ENCODE measurements at regions not wholly inside any gene's neighbourhood (a gene's known extent, or its start where the extent isn't known, plus 50 kb on each side); places are given as distances from the start of the nearest gene placed in this dataset.

DNA sequence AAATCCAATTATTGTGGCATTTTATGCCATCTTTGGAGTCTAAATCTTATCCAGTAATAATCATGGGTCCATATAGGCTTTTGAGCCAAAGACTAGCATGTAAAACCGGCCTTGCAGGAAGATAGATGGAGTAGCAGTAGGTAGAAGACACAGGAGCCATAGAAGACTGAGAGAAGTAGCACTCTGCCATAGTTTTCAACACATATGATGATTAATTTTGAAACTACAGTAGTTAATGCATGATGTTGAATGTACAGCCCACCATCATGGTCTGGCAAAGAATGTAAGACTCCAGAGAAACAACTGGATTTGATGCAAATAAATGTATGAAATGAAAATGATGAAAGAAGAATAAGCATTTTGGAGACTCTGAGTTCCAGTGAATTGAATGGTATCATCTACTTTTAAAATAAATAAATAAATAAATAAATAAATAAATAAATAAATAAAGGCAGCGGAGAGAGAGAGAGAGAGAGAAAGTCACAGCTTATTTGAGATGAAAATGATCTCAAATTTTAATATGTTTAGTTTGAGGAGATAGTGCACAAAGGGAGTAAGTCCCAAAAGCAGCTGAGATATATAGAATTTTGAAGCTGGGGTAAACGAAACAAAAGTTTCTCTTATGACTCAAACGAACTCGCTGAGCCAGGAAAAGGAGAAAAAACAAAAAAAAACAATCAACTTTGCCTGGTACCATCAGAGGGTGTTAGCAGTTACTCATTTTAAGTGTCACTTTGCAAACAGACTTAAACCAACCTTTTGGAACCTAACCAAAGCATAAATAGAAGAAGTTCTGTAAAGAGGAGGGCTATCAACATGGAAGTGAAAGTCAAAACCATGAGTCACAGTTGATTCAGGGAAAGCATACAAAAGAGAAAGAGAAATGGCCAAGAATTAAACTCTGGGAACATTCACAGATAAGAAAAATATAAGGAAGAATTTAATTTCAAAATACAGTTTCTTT is 388.7 kb downstream of the CETN3 start:
- H4K20me1 ChIP-seq (ENCODE audit: low read depth, low read length), result no peaks in the 10 kb centered on the region
- no peaks in the 10 kb centered on the region for H3K36me3 ChIP-seq (ENCODE audit: low read length)
- no peak overlapping the region for H3K4me2 ChIP-seq (ENCODE audit: low read depth, low read length, poor library complexity, severe bottlenecking)
- TF ChIP-seq, protein P1, sequence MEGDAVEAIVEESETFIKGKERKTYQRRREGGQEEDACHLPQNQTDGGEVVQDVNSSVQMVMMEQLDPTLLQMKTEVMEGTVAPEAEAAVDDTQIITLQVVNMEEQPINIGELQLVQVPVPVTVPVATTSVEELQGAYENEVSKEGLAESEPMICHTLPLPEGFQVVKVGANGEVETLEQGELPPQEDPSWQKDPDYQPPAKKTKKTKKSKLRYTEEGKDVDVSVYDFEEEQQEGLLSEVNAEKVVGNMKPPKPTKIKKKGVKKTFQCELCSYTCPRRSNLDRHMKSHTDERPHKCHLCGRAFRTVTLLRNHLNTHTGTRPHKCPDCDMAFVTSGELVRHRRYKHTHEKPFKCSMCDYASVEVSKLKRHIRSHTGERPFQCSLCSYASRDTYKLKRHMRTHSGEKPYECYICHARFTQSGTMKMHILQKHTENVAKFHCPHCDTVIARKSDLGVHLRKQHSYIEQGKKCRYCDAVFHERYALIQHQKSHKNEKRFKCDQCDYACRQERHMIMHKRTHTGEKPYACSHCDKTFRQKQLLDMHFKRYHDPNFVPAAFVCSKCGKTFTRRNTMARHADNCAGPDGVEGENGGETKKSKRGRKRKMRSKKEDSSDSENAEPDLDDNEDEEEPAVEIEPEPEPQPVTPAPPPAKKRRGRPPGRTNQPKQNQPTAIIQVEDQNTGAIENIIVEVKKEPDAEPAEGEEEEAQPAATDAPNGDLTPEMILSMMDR (IDR thresholded peaks at IDR 0.05; ENCODE audit: insufficient read depth, low read length, poor library complexity, severe bottlenecking), result no peak
- no peak for TF ChIP-seq EZH2phosphoT487 (conservative IDR thresholded peaks at IDR 0.05; ENCODE audit: low read length)
- H3K9me2 ChIP-seq (replicated peaks; ENCODE audit: insufficient read depth, low read length), result no peaks in the 10 kb centered on the region
- H3K4me3 ChIP-seq (ENCODE audit: insufficient read depth, low read length, poor library complexity, severe bottlenecking), result no peak overlapping the region
- no peaks in the 10 kb centered on the region for H3K79me2 ChIP-seq (ENCODE audit: insufficient read depth, low read length)
- no peaks in the 10 kb centered on the region for H3K9me3 ChIP-seq (ENCODE audit: insufficient read depth, low read length)
- no peak overlapping the region for H2AFZ ChIP-seq (ENCODE audit: low read depth, low read length, severe bottlenecking)
- H3K27ac ChIP-seq (ENCODE audit: low read depth, low read length), result no peak overlapping the region
- no peak overlapping the region for H3K9ac ChIP-seq (ENCODE audit: low read length)
- no peaks in the 10 kb centered on the region for H3K27me3 ChIP-seq (ENCODE audit: low read length)
- H3F3A ChIP-seq (ENCODE audit: insufficient read depth), result no peaks in the 10 kb centered on the region

DNA sequence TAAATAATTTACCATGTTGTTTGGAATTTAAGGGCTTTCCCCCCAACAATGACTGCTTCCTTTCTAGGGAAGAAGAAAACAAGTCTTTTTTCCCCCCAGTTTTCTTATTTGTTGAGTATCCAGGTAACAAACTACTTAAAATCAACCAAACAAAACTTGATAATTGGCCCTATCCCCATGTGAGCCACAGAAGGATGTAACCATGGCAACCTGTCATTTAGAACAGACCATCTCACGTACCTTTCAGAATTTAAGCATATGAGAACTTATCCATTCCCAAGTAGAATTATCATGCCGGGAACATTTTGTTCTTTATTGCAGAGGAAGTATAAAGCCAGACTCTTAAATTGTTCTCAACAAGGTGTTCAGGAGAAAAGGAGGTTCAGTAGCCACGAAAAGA is 392.3 kb downstream of the CETN3 start:
- no peak overlapping the region for H3K9ac ChIP-seq (ENCODE audit: low read length)
- no peak for TF ChIP-seq EZH2phosphoT487 (conservative IDR thresholded peaks at IDR 0.05; ENCODE audit: low read length)
- TF ChIP-seq, protein P1 (IDR thresholded peaks at IDR 0.05; ENCODE audit: insufficient read depth, low read length, poor library complexity, severe bottlenecking), result no peak
- H3F3A ChIP-seq (ENCODE audit: insufficient read depth), result no peaks in the 10 kb centered on the region
- H3K9me2 ChIP-seq (replicated peaks; ENCODE audit: insufficient read depth, low read length), result no peaks in the 10 kb centered on the region
- H3K9me3 ChIP-seq (ENCODE audit: insufficient read depth, low read length), result no peaks in the 10 kb centered on the region
- H3K27me3 ChIP-seq (ENCODE audit: low read length), result no peaks in the 10 kb centered on the region
- no peak overlapping the region for H3K4me3 ChIP-seq (ENCODE audit: insufficient read depth, low read length, poor library complexity, severe bottlenecking)
- no peaks in the 10 kb centered on the region for H3K36me3 ChIP-seq (ENCODE audit: low read length)
- H3K27ac ChIP-seq (ENCODE audit: low read depth, low read length), result no peak overlapping the region
- no peaks in the 10 kb centered on the region for H4K20me1 ChIP-seq (ENCODE audit: low read depth, low read length)
- no peaks in the 10 kb centered on the region for H3K79me2 ChIP-seq (ENCODE audit: insufficient read depth, low read length)
- no peak overlapping the region for H3K4me2 ChIP-seq (ENCODE audit: low read depth, low read length, poor library complexity, severe bottlenecking)
- H2AFZ ChIP-seq (ENCODE audit: low read depth, low read length, severe bottlenecking), result no peak overlapping the region

DNA sequence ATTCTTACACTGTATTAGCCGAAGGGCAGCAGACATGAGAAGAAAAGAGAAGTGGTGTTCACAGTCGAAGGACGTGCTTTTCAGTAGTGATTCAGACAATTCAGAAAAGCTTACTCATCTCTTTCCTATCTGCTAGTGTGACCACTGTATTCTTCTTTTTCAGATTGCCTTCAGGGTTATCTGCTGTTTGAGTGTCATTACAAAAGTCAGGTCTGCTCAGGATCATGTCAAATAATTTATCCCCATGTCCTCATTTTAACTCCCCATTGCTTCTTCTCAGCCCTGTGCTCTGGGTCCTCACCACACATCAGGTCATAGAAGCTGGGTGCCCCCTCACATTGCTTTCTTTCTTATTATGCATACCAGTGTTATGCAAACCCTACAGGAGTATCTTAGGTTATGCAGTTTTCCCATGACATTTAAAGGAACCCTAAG is 394.0 kb downstream of the CETN3 start:
- Histone ChIP-seq H3K36me3 (ENCODE audit: low read length) (no peaks in the 10 kb centered on the region), H3K27ac (ENCODE audit: low read depth, low read length) (no peak overlapping the region), H3K27me3 (ENCODE audit: low read length) (no peaks in the 10 kb centered on the region), H3K9me3 (ENCODE audit: insufficient read depth, low read length) (no peaks in the 10 kb centered on the region), H3F3A (ENCODE audit: insufficient read depth) (no peaks in the 10 kb centered on the region), H3K79me2 (ENCODE audit: insufficient read depth, low read length) (no peaks in the 10 kb centered on the region), H3K4me2 (ENCODE audit: low read depth, low read length, poor library complexity, severe bottlenecking) (no peak overlapping the region), H3K9ac (ENCODE audit: low read length) (no peak overlapping the region), H3K9me2 (replicated peaks; ENCODE audit: insufficient read depth, low read length) (no peaks in the 10 kb centered on the region), H3K4me3 (ENCODE audit: insufficient read depth, low read length, poor library complexity, severe bottlenecking) (no peak overlapping the region), H2AFZ (ENCODE audit: low read depth, low read length, severe bottlenecking) (no peak overlapping the region), H4K20me1 (ENCODE audit: low read depth, low read length) (no peaks in the 10 kb centered on the region)
- no peak for TF ChIP-seq EZH2phosphoT487 (conservative IDR thresholded peaks at IDR 0.05; ENCODE audit: low read length)
- TF ChIP-seq, protein P1 (IDR thresholded peaks at IDR 0.05; ENCODE audit: insufficient read depth, low read length, poor library complexity, severe bottlenecking), result no peak

Measured in SU-DHL-6 (cell line).